ENCODE measurements at regions not wholly inside any gene's neighbourhood (a gene's known extent, or its start where the extent isn't known, plus 50 kb on each side); places are given as distances from the start of the nearest gene placed in this dataset.

DNA sequence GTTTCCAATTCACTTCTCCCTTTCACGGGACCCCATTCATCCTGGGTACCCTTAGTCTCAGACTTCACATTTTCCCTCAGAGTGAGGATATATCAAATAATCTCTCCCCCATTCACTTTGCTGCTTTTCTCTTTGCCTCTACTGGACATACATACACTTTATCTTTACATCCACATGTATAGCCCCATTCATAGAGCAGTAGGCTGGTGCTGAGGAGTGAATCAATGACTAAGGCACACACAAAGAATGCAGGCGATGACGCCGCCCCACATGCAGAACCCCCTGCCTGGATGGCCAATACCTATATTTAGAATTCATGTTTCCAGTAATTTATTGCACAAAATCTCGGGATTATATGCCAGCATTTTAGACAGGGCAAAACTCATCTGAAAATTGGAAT, 554.3 kb upstream of the TENM3 start:
- Histone ChIP-seq H3K36me3 (no peaks in the 10 kb centered on the region), H3K27me3 (ENCODE audit: insufficient read depth, low read depth, severe bottlenecking) (peaks cover 34% of the 10 kb centered on the region), H3K27ac (no peak overlapping the region), H3K4me3 (ENCODE audit: low read depth, low read length) (no peak overlapping the region), H3K9me3 (ENCODE audit: severe bottlenecking) (no peaks in the 10 kb centered on the region)
- TF ChIP-seq, protein P1, sequence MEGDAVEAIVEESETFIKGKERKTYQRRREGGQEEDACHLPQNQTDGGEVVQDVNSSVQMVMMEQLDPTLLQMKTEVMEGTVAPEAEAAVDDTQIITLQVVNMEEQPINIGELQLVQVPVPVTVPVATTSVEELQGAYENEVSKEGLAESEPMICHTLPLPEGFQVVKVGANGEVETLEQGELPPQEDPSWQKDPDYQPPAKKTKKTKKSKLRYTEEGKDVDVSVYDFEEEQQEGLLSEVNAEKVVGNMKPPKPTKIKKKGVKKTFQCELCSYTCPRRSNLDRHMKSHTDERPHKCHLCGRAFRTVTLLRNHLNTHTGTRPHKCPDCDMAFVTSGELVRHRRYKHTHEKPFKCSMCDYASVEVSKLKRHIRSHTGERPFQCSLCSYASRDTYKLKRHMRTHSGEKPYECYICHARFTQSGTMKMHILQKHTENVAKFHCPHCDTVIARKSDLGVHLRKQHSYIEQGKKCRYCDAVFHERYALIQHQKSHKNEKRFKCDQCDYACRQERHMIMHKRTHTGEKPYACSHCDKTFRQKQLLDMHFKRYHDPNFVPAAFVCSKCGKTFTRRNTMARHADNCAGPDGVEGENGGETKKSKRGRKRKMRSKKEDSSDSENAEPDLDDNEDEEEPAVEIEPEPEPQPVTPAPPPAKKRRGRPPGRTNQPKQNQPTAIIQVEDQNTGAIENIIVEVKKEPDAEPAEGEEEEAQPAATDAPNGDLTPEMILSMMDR (IDR thresholded peaks at IDR 0.05; ENCODE audit: low read depth, low read length), result no peak
- no peak for DNase-seq

DNA sequence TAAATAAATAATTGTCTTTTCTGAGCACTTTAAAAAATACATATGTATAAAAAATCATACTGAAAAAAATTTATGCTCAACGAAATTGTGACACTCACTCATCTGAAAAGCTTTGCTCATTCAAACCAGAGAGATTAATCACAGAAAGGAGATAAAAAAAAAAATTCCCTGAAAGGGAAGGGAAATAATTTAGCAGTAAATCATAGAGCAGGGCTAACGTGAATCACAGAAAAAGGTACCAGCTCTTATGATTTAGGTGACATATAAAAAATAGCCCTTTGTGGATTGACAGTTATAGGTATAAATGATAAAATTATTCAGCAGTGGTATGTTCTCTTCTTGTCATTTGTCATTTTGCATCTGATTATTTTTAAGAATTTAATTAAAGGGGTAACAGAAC, 552.7 kb upstream of the TENM3 start:
- no peak for DNase-seq
- Histone ChIP-seq H3K27ac (no peak overlapping the region), H3K9me3 (ENCODE audit: severe bottlenecking) (no peaks in the 10 kb centered on the region), H3K36me3 (no peaks in the 10 kb centered on the region), H3K27me3 (ENCODE audit: insufficient read depth, low read depth, severe bottlenecking) (peaks cover 33% of the 10 kb centered on the region), H3K4me3 (ENCODE audit: low read depth, low read length) (no peak overlapping the region)
- TF ChIP-seq, protein P1 (IDR thresholded peaks at IDR 0.05; ENCODE audit: low read depth, low read length), result no peak

DNA sequence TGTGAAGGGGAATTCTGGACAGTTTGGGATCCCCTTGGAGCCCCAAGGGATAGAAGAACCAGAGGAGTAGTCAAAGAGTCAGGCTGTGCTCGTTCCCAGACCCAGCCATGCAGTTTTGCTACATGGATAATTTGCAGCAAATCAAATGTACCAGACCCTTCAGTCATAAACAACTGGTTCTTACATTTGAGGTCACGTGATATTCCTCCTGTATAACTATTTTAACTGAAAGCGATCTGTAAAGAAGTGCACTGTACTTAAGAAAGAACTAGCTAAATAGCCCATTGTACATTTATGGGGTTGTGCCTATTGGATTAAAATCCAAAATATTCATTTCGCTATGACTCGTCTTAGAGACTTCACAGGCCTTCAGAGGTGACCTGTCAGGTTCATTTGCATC, 550.2 kb upstream of the TENM3 start:
- Histone ChIP-seq H3K9me3 (ENCODE audit: severe bottlenecking) (no peaks in the 10 kb centered on the region), H3K27ac (no peak overlapping the region), H3K27me3 (ENCODE audit: insufficient read depth, low read depth, severe bottlenecking) (peaks cover 28% of the 10 kb centered on the region), H3K4me3 (ENCODE audit: low read depth, low read length) (no peak overlapping the region), H3K36me3 (no peaks in the 10 kb centered on the region)
- DNase-seq, result no peak
- TF ChIP-seq, protein P1 (IDR thresholded peaks at IDR 0.05; ENCODE audit: low read depth, low read length), result no peak

DNA sequence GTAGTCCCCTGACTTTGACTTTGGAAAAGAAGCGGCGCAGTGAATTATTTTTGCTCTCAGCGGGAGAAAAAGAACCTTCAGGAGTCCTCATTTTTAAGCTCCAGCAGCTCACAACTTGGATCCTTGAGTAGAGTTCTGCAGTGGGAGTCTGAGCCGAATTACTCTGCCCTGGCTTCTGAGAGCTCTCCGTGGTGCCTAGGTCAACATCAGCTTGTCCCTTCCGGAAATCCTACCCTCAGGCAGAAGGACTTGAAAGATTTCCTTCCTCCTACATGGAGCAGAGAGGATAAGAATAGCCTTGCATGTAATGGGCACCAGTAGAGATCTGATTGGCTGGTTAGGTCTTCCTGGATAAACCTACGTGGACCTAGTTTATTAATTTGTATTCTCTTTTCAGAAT, 549.7 kb upstream of the TENM3 start:
- Histone ChIP-seq H3K9me3 (ENCODE audit: severe bottlenecking) (no peaks in the 10 kb centered on the region), H3K36me3 (no peaks in the 10 kb centered on the region), H3K4me3 (ENCODE audit: low read depth, low read length) (no peak overlapping the region), H3K27ac (no peak overlapping the region), H3K27me3 (ENCODE audit: insufficient read depth, low read depth, severe bottlenecking) (peaks cover 28% of the 10 kb centered on the region)
- TF ChIP-seq, protein P1 (IDR thresholded peaks at IDR 0.05; ENCODE audit: low read depth, low read length), result no peak
- DNase-seq, result no peak

DNA sequence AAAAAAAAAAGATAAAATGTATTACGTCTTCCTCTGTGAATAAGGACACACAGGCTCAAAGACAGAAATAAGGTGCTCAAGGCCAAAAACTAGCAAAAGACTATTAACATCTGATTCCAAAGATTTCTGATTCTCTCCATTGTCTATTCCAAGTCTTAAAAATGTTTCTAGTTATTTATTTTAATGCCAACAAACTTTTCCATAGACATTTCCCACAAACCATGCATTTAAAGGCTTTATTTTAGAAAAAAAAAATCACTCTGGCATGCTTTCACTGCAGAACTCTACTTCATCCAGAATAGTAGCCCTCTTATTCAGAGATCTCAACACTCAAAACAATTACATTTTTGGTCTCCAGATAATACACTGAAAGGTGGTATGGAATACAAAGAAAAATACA, 545.0 kb upstream of the TENM3 start:
- Histone ChIP-seq H3K27ac (no peak overlapping the region), H3K9me3 (ENCODE audit: severe bottlenecking) (no peaks in the 10 kb centered on the region), H3K27me3 (ENCODE audit: insufficient read depth, low read depth, severe bottlenecking) (peaks cover 17% of the 10 kb centered on the region), H3K36me3 (no peaks in the 10 kb centered on the region), H3K4me3 (ENCODE audit: low read depth, low read length) (no peak overlapping the region)
- TF ChIP-seq, protein P1 (IDR thresholded peaks at IDR 0.05; ENCODE audit: low read depth, low read length), result no peak
- DNase-seq, result no peak

DNA sequence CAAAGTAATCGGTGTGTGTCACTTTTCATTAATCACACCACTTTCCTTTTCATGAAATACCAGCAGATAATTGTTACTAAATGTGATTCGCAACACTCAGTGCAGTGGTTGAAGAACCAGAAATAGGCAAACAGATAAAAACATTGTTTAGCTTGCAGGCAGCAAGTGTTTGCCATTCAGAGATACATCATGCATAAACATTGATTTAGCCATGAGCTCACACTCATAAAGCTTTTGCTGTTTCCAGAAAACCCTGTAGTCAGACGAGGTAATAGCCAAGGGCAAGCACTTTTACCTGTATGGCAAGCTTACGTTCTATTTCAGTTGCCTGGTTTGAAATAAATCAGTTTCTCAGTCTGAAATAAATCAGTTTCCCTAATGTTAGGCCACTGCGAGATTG, 542.0 kb upstream of the TENM3 start:
- Histone ChIP-seq H3K27ac (no peak overlapping the region), H3K27me3 (ENCODE audit: insufficient read depth, low read depth, severe bottlenecking) (peaks cover 19% of the 10 kb centered on the region), H3K9me3 (ENCODE audit: severe bottlenecking) (no peaks in the 10 kb centered on the region), H3K4me3 (ENCODE audit: low read depth, low read length) (no peak overlapping the region), H3K36me3 (no peaks in the 10 kb centered on the region)
- TF ChIP-seq, protein P1 (IDR thresholded peaks at IDR 0.05; ENCODE audit: low read depth, low read length), result no peak
- no peak for DNase-seq
